GM12878 (cell line): ENCODE measurements at regions not wholly inside any gene's neighbourhood (a gene's known extent, or its start where the extent isn't known, plus 50 kb on each side); places are given as distances from the start of the nearest gene placed in this dataset.

ENCODE experiments used
- CEBPB ChIP-seq, 2 experiments: fragments of 150-350 bp in 1 of 2; IDR thresholded peaks; 2 replicates each; pipeline ENCODE4 v1.6.1; 2012 to 2014; ENCODE audit warnings: low read depth in 2 of 2, low read length in 2 of 2, borderline replicate concordance in 1 of 2, inconsistent platforms in 1 of 2
- ETV6 ChIP-seq, 2 experiments: fragments of 450-650 bp in 1 of 2; IDR thresholded peaks in 1 of 2; conservative IDR thresholded peaks in 1 of 2; 2 replicates each; pipeline ENCODE4 v1.6.1; 2014; ENCODE audit warnings: antibody characterized with exemption in 1 of 2, borderline replicate concordance in 1 of 2, low read depth in 1 of 2, mild to moderate bottlenecking in 1 of 2, moderate library complexity in 1 of 2
- JUND ChIP-seq: IDR thresholded peaks from 2 replicates; pipeline ENCODE4 v1.6.1; 2012; ENCODE audit warnings: low read depth, mild to moderate bottlenecking, low read length, improper control_type of control experiment, moderate library complexity
- MYC ChIP-seq: IDR thresholded peaks from 2 replicates; pipeline ENCODE4 v1.6.1; 2011; ENCODE audit warnings: mild to moderate bottlenecking, low read length, moderate library complexity, inconsistent platforms; ENCODE audit not compliant: insufficient read depth, insufficient replicate concordance, insufficient read length, severe bottlenecking
- SPI1 ChIP-seq: IDR thresholded peaks from 2 replicates; pipeline ENCODE4 v1.6.1; 2011; ENCODE audit warnings: low read depth, mild to moderate bottlenecking, low read length, moderate library complexity, borderline replicate concordance; ENCODE audit not compliant: insufficient read depth

DNA sequence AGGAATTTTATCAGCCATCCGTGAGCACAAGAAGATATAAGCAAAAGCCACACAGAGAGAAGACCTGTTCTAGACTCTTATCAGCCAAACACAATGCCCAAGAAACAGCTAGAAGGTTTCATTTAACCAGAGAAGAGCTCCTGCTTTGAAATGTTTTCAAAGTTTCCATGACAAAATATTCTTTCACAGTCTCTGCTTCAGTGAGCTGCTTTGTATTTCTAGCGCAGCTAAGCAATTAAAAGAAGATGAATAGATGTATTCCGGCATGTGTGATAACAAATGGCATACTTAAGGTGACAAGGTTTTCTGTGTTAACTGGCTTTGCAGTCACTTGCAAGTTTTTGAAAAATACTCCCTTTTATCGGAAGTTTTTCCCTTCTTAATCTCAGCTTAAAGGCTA lies 78.9 kb upstream of the NXPH1 start:
- TF ChIP-seq MYC (no peak), CEBPB (IDR thresholded peaks at IDR 0.05; ENCODE audit: borderline replicate concordance in 1 of 2, low read depth in 2 of 2, low read length in 2 of 2) (no peak), JUND (no peak), SPI1 (no peak), ETV6 (conservative IDR thresholded peaks at IDR 0.05 in 1 of 2, IDR thresholded peaks at IDR 0.05 in 1 of 2; ENCODE audit: borderline replicate concordance in 1 of 2, low read depth in 1 of 2) (no peak)
